ENCODE measurements at regions not wholly inside any gene's neighbourhood (a gene's known extent, or its start where the extent isn't known, plus 50 kb on each side); places are given as distances from the start of the nearest gene placed in this dataset.

DNA sequence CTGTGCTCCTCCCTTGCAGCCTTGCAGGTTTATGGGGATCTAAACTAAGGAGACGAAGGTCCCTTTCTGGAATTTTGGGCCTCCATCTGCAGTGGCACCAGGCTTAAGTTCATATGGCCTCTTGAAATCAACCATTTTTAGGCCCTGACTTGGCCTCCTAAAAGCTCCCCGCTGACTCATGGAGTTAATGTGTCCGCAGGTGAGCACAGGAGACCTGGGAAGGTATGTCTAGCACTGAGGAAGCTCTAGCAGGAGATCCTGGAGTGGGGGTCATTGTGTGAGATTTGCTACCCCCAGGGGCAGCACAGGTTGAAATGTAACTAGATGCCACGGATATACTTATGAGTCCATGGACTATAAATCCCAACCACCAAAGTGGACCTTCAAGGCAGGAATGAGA, 95.9 kb upstream of the CELF4 start:
- no peak for DNase-seq (ENCODE audit: low read depth in 2 of 2)

DNA sequence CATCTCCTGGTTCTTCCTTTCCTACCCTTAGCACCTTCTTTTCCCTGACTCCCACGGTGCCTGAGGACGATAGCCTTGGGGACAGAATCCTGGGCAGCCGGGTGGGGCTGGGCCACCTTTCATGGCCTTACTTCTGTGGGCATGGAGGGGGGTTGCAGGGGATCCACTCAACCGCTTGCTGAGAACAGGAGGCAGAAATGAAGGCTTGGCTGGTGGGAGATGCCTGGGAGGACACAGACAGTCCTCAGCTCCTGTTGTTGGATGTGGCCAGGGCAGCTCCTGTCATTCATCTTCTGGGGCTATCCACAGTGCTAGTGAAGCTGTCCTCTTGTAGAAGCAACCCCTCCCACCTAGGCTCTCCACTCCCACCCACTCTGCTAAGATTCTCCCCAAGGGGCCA, 95.5 kb upstream of the CELF4 start:
- DNase-seq (ENCODE audit: low read depth in 2 of 2), result no peak

DNA sequence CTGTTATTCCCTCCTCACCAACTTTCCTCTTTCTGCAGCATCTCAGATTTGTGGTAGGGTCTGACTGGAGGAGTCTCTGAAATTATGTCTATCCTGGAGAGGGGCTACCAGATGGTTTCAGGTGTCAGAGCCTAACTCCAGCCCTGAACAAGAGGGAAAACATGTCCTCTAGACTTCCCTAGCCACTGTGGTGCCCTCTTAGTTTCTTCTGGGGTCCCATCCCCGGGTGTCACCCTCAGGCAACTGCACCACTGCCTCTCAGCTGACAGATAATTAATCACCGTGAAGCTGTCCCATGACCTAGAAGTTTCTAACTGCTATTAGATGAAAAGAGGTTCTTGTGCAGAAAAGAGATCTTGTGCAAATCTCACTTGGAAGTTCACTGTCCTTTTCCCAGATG, 95.1 kb upstream of the CELF4 start:
- DNase-seq (ENCODE audit: low read depth in 2 of 2), result no peak

DNA sequence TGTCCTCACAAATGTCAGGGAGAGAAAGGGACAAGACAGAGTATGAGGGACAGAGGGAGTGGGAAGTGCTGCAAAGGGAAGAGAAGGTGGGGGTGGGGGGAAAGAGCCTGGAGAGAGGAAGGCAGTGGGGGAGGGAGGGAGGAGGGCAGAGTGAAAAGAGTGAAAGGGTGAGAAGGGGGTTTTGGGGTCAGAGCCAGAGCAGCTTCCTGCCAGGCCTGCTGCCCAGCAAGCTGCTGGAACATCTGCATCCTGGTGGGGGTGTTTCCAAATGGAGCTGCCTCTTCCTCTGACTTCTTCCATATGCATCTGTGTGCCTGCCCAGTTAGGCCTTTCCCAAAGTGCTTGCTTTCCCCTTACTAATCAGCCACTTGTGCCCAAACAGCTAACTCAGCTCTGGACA, 94.3 kb upstream of the CELF4 start:
- DNase-seq (ENCODE audit: low read depth in 2 of 2), result no peak

DNA sequence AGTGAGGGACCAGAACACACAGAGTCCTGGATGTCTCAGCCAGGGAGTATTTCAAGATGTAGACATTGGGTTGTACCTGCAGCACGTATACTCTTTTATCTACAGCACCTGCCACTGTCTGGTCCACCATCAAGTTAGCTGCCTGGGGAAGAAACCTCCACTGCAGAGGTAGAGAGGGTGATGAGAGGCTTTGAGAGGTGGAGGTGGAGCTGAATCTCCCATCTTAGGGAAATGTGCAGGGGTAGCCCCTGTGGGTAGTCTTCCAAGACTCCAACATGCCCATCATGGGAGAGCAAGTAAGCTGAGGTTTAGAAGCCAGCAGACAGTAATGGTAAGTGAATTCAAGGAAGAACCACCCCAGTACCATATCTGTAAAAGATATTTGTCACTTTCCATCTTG, 93.3 kb upstream of the CELF4 start:
- no peak for DNase-seq (ENCODE audit: low read depth in 2 of 2)

DNA sequence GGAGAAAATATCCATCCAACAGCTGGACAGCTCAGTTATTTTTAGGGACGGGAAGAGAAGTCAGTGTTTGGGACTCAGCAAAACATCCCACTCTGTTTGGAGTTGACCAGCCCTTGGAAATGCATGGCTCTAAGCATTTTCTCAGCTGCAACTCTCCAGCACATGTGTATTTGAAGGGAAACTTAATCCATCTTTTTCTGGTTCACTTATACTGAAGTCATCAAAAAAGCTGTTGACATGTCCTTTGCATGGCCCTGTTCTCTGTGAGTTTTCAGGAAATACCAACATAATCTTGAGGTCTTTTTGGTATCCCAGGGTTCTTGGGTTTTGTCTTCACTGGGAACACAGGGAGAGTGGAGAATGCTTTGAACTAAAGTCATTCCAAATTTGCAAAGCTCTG, 91.9 kb upstream of the CELF4 start:
- no peak for DNase-seq (ENCODE audit: low read depth in 2 of 2)

DNA sequence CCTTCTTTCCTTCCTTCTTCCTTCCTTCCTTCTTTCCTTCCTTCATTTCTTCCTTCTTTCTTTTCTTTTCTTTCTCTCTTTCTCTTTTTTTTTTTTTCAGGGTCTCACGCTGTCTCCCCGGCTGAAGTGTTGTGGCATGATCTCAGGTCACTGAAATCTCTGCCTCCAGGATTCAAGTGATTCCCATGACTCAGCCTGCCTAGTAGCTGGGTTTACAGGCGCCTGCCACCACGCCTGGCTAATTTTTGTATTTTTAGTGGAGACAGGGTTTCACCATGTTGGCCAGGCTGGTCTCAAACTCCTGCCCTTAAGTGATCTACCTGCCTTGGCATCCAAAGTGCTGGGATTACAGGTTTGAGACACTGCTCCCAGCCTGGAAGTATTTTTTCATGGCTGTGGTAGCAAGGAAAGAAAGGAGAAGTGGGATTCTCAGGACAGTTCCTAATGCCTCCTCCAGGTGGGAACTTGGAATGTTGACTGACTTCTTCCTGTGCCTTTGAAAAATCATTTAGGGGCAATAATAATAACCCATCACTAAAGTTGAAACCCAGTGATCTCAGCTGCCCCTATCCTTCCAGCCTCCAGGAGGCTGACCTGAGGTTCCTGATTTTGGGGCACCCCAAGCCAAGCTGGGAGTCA, 89.3 kb upstream of the CELF4 start:
- no peak for DNase-seq (ENCODE audit: low read depth in 2 of 2)

DNA sequence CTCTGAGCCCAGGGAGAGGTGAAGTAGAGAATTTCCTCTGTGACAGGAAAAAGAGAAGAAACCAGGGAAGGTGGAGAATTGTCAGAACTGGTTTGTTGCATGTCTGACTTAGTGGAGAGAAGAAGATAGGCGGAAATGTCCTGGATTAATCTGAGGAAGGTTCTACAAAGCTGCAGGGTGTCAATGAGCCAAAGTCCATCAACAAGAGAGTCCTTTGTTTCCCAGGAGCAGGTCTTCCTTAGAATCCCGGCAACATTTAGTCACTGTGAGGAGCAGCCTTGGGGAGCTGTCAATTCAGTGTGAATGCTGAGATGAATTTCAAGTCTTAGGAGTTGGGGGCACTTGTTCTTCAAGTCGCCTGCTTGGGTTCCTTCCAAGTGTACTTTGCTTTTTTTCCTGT, 88.4 kb upstream of the CELF4 start:
- no peak for DNase-seq (ENCODE audit: low read depth in 2 of 2)

DNA sequence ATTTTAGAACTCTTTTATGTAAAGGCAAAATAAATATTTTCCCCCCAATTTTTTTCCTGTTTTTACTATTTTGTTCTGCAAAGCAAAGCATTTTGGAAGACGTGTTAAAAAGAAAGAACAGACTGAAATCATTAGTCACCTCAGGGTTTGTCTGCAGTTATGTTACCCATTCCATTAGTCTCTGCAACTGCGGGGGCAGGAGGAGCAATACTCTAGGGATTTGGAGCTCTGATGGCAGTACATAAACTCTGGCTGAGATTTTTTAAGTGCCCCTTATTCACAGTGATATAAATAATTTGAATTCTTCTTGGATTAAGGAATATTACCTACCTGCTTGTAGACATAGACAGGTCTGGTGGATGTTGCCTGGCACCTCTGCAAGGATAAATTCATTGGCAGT, 88.0 kb upstream of the CELF4 start:
- no peak for DNase-seq (ENCODE audit: low read depth in 2 of 2)

DNA sequence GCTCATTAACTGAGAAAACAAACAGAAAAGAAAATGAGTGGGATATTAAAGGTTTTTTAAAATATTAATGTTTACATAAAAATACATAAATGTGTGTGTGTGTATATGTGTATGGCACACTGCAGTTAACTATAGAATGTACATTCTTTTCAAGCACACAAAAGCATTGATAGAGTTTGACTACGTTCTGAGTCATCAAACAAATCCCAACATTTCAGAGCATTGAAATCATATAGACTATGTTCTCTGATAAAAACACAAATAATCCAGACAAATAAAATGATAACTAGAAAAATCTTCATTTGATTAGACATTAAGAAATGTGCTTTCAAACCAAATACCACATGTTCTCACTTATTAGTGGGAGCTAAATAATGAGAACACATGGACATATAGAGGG, 84.3 kb upstream of the CELF4 start:
- no peak for DNase-seq (ENCODE audit: low read depth in 2 of 2)

DNA sequence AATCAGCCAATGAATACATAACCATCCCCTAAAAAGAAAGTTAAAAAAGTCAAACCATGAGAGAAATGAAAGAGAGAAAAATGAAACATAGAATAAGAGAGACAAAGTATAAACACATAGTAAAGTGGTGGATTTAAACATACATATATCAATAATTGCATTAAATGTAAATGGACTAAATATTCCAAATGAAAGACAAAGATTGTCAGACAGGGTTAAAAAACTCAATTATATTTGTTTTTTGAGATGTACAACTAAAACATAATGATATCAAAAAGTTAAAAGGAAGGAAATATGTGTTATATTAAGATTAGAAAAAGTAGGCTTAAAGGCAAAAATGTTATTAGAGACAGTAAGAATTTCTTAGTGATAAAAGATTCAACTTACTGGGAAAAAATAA, 83.8 kb upstream of the CELF4 start:
- no peak for DNase-seq (ENCODE audit: low read depth in 2 of 2)

DNA sequence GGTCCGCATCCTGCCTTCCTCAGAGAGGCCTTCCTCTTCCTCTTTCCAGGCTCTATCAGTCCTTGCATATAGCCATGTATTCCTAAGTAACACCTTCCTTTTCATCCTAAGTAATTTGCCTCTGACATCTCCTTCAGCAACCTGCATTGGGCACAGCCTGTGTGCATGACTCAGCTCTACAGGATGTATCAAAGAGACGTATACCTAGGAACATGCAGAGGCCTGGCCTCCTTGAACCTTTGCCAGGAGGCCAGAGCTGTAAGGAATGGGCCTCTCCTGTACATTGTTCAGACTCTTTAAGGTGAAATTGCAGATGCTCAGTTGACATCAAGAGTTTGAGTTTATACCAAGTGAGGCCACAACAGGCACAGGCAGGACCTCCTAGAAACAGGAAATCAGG, 76.0 kb upstream of the CELF4 start:
- DNase-seq (ENCODE audit: low read depth in 2 of 2), result no peak

DNA sequence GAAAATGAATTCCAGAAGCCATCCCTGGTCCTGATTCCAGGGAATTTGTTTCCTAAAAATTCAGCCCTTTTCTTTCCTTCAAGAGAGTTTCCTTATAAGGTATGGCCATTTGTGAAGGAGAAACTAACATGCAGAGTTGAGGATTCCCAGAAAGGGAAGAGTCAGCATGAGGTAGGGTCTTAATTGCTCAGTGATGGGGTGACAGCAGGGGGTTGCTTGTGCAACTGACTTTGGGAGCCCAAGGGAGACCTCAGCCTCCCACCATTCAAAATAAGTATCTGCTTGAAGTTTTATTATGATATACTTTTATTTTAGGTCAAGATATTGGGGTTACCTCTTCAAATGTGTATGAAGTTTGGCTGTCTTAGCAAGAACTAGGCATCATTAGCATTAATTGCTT, 74.9 kb upstream of the CELF4 start:
- DNase-seq (ENCODE audit: low read depth in 2 of 2), result no peak

DNA sequence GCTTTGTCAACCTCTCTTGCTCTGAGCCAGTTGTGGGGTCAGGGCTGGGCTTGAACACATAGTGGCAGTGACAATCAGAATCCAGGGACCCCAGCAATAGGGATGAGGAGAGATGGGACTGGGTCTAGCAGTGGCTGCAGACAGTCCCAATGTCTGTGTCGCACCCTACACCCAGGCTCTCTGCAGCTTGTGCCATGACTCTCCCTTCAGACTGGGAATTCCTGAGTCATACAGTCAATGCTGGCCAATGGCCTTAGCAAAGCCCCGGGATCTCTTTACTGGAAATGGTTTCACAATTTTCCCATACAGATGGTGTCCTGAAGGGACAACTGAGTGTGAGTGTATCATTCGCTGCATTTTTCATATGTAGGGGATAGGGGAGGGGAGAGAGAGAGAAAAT, 74.2 kb upstream of the CELF4 start:
- DNase-seq (ENCODE audit: low read depth in 2 of 2), result no peak

DNA sequence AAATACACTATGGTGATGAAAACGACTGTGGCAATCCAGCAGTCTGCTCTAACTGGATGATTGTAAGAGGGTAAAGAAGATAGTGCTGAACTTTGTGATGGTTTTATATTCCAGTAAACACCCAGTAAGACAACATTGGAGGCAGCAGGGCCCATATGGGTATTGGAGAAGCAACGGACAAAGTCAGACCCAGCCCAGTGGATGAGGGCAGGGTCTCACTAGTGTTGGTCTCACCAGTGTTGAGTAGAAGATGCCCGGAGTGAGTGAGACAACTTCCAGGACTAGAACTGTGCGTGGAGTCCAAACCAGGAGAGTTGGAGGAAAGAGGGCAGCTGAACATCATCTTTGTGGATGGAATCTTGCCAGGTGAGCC, 71.9 kb upstream of the CELF4 start:
- no peak for DNase-seq (ENCODE audit: low read depth in 2 of 2)

DNA sequence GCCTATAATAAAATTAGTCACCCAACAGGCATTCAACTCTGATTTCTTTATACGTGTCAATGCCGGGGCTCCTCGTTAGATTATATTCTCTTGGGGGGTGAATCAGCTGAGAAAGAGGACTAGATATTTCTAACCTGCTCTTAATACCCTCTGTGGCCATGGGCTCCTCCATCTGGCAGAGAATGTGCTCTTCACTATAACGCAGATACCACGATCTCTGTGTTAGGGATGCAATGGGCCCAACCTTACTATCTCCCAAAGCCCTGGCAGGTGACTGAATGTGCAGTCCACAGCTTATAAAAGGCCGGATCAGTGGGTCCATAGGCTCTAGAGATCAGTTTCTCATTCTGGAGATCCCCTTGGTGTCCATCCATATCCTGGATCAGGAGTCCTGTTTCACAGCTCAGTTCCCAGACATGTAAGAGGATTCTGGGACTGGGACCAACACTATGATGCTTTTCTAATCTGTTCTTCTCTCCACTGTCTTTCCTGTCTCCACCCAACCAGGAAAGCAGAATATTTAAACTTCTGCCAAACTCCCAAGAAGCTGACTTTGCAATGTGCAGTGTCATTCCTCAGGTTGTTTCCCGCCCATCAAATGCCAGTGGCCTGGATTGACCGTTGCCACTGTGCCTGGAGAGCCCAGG, 71.4 kb upstream of the CELF4 start:
- DNase-seq (ENCODE audit: low read depth in 2 of 2), result no peak

DNA sequence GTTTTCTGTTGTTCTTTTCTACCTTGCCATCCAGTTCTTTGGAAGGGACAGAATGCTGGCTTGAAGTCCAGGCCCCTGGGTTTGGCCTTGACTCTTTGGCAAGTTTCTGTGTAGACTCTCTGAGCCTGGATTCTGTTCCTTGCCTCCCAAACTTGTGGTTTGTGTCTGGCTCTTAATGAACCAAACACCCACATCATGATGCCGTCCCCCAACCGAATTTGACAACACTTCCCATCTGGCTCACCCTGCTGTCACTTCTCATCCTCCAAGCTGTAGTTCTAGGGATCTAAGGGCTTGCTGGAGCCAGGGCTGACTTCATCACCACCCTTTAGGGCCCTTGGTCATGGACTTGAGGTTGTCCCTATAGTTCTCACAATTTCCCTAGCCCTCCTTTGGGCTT, 68.9 kb upstream of the CELF4 start:
- no peak for DNase-seq (ENCODE audit: low read depth in 2 of 2)

DNA sequence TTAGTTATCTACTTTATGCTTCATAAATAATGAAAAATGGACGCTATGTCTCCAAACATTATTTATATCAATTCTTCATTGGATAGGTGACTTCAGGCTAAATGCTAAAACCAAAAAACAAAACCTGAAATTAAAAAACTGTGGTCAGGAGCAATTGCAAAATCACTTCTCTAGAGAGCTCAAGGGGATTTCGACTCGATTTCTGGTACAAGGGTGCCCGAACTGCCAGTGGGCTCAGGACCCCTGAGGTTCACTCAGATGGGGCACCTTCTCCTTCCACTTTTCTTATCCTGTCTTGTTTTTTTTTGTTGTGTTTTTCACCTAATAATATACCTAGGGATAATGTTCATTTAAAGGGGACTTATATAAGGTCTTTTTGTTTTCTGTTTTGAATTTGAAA, 65.8 kb upstream of the CELF4 start:
- DNase-seq (ENCODE audit: low read depth in 2 of 2), result no peak

DNA sequence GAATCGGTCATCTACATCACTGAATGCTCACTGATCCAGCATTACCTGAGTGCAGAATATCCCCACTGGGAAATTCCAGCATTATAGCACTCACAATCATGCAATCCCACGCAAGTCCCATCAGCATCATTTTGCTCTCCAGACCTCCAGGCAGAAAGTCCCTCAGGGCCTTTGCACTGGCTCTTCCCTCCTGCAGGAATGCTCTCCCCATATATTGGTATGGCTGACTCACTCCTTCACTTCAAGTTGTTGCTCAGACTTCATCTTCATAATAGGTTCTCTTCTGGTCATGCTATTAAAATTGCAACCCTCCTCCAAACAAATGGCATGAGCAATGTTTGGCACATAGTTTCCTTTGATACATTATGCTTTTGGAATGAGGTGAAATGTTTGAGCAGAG, 64.7 kb upstream of the CELF4 start:
- no peak for DNase-seq (ENCODE audit: low read depth in 2 of 2)

DNA sequence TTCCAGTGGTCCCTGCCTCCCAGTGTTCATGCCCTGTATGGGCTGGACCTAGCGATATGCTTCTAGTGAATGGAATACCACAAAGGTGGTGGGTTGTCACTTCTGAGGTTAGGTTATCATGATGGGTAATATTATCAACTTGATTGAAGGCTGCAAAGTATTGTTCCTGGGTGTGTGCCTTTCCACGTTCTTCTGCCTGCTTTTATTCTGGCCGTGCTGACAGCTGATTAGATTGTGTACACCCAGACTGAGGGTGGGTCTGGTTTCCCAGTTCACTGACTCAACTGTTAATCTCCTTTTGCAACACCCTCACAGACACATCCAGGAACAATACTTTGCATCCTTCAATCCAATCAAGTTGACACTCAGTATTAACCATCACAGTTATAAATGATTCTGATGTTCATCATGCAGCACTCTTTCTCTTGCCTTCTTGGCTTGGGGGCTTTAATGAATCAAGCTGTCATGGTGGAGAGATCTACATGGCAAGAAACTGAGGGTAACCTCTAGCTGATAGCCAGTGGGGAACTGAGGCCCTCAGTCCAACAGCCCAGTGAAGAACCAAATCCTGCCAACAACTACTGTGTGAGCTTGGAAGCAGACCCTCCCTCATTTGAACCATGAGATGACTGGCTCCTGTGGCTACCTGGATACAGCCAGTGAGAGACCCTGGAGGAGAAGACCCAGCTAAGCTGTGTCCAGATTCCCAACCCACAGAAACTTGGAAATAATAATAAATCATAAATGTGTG, 63.0 kb upstream of the CELF4 start:
- no peak for DNase-seq (ENCODE audit: low read depth in 2 of 2)

DNA sequence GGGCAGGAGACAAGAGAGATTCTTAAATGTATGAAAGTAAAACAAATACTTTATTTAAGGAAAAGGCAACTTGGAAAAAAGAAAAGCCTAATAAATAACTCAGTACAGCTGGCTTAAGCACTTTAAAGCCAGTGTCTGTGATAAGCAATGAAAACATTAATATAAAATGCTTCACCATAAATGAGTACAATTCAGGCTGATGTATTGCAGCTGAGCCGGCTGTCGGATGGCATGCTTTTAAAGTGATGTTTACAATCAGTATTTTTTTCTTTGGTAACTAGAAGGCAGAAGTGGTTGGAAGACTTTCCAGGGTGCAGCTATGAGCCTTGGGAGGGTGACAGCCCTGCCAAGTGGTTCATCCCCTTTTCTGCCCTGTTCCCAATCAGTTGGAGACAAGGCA, 58.7 kb upstream of the CELF4 start:
- DNase-seq (ENCODE audit: low read depth in 2 of 2), result no peak

DNA sequence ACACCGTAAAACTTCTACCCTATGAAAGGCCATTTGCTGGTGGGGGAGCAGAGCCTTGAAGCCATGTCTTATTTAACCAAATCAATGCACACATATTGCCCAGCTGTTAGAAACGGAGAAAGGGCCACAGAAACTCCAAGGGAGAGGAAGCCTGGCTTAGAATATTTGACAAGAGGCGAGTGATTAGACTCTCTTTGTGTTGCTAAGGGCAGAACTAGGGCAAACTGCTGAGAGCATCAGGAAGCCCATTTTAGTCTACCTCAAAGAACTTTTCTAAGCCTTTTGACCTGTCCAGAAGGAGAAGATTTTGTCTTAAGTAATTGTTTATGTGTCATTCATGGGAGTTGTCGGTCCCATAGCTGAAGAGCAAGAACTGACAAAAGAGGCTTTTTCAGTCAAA, 54.4 kb upstream of the CELF4 start:
- DNase-seq (ENCODE audit: low read depth in 2 of 2), result no peak

DNA sequence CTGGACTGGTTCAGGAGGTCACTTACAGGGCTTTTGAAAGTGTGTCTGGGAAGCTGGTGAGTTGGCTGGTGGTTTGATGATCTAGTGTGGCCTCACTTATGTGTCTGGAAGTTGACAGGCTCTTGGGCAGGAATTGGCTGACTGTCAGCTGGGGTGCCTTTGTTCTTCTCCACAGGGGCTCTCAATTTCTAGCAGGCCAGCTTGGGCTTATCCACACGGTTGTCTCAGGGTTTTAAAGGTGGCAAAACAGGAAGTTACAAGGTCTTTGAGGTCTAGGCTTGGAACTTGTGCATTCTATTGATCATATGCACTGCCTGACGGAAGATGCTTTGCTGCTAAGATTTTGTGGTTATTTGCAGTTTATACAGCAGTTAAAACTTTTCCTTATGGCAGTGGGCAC, 52.0 kb upstream of the CELF4 start:
- no peak for DNase-seq (ENCODE audit: low read depth in 2 of 2)

Measured in stimulated activated CD4-positive, alpha-beta T cell treated with anti-CD3 and anti-CD28 coated beads, Interleukin-1b, Interleukin-23, amount 100 ng/mL, for 1 hour (primary cell).